Stimulated activated CD4-positive, alpha-beta T cell treated with anti-CD3 and anti-CD28 coated beads, Interleukin-2, amount 100 ng/mL, for 24 hours (primary cell): ENCODE measurements at regions not wholly inside any gene's neighbourhood (a gene's known extent, or its start where the extent isn't known, plus 50 kb on each side); places are given as distances from the start of the nearest gene placed in this dataset.
"Not testable (repeated sequence)": the region's sequence is repeated elsewhere in the genome, so short reads cannot be mapped to it uniquely, and the experiment has no call there.

ENCODE experiments used
- DNase-seq, 2 donors: peaks; one replicate each; pipeline ENCODE4 v3.0.0-alpha.2; 2020

DNA sequence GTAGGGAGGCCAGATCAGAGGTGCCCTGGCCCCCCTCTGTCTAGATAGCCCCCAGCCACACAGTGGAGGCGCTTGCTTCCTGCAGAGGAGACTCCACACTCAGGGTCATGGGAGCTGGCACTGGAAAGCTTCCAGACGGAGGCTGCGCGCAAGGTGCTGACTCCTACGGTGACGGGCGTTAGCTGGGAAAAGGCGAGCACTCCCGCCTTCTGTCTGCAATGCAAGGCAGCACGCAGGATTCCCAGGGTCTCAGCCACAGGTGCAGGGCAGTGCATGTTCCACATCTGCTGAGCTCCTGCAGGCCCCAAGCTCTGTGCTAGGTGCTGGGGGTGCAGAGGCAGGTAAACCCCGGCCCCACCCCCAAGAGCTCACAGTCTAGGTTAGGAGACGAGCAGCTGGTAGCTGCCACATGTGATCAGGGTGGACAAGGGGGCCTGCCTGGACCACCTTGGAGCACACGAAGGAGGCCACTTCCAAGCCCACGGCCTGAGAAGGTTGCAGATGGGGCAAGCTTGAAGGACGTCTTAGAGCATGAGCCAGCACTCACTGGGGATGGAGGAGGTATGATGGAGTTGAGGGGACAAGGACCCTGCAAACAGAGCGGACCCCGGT lies 310.9 kb upstream of the DIO3 start:
- no peak for DNase-seq

DNA sequence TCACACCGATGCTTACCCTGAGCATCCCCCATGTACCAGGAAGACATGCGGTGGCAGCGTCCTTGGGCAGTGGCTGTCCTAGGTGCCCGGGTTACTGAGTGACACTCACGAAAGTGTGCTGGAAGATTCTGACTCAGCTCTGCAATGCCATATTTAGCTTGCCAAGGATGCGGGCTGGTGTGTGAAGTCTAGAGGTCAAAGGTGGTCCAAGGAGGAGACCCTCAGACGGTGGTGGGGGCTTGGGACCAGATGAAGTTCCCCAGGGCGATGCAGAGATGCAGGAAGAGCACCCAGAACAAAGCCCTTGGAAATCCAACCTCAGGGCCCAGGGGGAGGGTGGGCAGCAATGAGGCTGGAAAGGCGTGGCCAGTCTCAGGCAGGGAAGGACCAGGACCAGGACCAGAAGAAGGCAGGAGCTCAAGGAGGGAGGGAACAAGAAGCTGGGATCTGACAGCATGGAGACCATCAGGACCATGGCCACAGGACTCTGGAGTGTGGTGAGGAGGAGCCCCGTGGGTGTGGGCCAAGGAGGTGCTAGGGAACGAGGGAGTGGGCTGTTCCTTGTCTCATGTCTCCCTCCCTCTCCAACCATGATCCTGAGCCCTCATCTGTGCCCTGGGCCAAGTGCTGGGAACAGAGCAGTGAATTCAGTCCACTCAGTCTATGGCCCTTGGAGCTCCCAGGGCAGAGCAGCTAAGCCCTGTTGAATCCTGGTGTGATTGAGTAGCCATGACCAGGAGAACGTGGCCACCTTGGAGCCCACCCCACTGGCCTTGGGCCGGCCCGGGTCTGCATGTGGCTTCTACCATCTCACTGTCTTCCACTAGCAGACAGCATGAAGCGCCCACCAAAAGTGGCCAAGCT lies 310.1 kb upstream of the DIO3 start:
- no peak for DNase-seq

DNA sequence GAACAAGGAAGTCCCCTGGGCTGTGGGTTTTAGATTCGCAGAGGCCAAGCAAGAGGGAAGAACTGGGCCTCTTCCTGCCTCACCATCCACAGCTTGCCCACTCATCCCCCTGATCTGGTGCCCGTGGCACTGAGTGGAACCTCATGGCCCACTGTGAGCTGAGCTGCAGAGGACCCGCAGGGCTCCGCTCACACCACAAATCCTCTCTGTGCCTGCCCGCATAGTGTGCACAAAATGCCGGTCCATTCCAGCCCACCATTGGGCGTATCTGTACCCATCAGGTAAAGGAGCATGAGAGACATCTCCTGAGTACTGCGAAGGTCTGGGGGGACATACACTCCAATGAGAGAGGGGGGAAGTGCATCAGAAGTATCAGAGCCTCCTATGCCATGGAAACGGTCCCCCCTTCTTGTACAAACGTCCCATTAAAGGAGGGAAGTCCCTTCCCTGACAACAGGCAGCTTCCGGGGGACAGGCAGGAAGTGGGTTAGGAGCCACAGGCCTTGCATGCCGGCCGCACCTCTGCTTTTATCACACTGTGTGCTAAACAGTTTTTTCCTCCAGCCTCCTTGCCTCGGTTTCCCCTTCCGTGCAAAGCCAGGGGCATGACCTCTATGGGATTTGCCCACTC lies 309.4 kb upstream of the DIO3 start:
- DNase-seq: no peak

DNA sequence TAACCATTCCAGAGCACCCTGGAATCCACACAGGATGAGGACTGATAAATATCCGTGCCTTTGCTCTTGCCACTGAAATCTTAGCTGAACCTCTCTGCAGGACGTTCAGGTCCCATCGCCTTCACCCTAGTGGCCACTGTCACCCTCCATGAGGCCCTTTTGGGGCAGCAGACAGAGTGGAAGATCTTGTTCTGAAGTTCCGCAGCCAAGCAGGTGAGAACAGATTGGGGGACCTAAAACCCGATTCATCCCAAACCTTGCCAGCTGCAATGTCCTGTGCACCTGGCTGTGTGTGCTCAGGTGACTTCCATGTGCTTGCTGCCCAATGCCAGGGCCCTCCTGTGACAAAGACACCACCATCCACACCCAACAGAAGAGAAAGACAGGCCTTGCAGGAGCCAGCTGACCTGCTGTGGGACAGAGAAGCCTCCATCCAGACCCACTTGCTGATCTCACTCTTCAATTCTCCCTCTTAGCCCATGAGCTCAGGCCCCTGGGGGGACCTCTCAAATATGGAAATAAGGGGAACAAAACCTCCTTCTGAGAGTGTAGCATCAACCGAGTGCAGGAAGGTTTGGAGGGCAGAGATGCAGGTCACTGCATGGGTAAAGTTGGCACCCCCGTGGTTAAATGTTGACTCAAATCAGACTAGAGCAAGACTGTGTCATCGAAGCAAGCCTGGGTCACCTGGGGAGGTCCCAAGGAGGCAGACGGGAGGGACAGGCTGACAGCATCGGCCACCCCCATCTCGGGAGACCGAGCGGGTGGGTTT lies 308.7 kb upstream of the DIO3 start:
- no peak for DNase-seq

DNA sequence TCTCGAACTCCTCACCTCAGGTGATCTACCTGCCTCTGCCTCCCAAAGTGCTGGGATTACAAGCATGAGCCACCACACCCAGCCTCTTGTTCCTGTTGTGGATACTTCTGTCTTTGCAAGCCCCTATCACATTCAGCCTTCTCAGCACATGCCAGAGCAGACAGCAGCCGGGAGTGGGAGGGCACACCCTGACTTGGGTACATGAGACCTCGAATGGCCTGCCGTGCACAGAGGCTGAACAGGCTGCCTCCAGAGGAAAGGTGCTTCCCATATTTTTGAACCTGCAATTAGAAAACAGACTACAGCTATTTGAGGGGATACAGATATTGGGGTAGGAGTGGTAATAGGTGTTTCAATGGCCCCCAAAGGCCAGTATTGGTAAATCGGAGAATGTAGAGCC lies 307.3 kb upstream of the DIO3 start:
- no peak for DNase-seq

DNA sequence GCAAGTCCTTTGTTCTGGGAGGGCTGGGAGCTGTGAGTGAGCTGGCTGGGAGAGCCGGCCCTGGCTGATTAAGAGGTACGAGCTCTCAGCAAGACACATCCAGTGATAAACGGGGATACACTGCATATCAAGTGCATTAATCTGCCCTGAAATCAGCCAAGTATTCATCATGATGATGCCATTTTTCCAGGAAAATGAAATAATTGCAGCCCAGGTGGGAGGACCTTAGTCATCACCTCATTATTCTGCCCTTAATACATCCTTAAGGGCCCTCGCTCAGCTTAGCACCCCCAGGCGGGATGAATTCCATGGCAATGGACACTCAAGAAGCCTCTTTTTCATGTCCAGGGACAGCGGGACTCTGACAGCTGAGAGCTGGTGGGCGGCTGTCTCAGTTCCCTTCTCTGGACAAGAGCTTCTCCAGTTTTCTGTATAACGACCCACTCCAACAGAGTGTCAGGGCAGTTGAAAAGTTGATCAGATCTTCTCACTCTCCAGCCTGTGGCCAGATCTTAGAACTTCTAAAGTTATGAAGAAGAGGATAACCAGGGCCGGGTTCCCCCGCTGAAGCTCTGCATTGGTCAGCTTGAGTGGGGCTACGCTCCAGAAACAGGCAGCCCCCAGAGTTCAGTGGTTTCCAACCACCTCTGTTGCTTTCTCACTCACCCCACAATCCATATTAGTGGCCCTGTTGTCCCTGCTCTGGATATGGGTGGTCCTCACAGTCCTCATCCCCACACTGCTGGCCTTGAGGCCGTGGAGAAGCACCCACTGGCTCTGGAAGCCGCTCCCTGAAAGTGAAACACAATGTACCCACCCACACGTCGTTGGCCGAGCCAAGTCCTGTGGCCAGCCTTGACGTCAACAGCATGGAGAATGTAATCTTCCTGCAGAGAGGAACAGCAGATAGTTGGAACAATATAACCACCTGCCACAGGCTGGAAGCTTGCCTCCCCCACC lies 306.2 kb upstream of the DIO3 start:
- DNase-seq: no peak

DNA sequence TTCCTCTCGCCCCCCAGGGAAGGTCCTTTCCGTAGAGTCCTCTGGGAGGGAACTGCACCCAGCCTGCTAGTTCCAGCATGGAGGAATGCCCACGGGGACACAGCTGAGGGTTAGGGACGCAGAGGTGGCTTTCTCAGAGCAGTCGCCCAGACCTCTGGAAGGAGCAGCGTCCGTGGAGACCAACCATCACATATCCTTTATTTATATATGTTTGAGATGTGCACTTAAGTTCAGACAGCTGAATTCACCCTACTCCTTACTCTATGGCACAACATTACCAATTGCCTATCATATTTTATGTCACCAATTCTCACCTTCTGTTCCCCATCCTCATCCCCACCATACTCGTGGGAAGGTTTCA lies 305.6 kb upstream of the DIO3 start:
- DNase-seq: no peak

DNA sequence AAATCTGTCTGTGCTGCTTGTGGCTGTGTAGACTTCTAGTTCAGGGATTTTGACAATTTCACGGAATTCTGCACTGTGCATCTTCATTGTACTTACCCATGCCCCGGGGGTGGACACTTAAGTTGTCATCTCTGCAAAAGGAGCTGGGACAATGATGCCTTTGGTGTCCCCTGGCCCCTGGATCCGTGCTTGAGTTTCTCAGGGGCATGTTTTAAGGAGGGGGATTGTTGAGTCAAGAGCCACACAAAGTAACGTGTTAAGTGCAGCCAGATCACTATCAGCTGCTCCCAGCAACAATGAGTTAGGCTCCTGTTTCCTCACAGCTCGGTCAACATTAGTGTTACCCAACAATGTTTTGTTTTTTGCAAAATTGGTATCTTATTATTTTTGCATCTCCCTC lies 305.0 kb upstream of the DIO3 start:
- DNase-seq: no peak

DNA sequence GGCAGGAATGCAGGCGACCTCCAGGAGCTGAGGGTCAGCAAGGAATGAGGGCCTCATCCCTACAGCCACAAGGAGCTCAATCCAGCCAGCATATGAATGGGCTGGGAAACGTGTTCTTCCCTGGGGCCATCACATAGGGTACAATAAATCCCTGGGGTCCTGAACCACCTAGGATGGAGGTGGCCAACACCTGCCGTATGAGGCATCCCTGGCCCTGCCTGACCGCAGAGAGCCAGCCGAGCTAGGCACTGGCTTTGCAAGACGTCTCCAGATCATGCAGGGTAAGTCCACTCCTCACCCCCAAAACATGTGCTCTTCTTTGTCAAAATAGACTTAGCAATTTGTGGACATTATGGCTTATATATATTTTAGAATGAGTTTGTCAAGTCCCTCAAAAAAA lies 303.7 kb upstream of the DIO3 start:
- no peak for DNase-seq

DNA sequence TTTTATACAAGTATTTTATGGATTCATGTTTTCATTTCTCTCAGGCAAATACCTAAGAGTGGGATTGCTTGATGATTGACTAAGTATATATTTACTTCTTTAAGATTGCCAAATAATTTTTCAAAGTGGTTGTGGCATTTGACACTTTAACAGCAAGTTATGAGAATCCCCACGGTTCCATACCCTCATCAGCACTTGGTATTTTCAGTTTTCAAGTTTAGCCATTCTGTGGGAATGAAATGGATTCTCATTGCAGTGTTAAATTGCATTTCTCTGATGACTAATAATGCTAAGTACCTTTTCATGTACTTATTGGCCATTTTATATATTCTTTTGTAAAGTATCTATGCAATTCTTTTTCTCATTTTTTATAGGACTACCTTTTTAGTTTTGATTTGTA lies 301.5 kb upstream of the DIO3 start:
- DNase-seq: no peak

DNA sequence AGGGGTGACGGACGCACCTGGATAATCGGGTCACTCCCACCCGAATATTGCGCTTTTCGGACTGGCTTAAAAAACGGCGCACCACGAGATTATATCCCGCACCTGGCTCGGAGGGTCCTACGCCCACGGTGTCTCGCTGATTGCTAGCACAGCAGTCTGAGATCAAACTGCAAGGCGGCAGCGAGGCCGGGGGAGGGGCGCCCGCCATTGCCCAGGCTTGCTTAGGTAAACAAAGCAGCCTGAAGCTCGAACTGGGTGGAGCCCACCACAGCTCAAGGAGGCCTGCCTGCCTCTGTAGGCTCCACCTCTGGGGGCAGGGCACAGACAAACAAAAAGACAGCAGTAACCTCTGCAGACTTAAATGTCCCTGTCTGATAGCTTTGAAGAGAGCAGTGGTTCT lies 294.9 kb upstream of the DIO3 start:
- DNase-seq: not testable (repeated sequence)

DNA sequence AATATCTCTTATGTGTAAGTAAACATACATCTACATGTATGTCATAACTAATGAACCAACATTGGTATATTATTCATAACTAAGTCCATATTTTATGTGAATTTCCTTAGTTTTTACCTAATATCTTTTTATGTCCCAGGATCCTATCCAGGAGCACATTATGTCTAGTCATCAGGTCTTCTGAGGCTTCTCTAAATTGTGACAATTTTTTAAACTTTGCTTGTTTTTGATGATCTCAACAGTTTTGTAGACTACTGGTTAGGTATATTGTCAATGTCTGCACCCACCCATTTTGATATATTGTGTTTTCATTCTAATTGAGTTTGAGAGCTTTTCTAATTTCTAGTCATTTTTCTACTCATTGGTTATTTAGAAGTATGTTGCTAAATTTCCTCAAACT lies 288.2 kb upstream of the DIO3 start:
- DNase-seq: no peak

DNA sequence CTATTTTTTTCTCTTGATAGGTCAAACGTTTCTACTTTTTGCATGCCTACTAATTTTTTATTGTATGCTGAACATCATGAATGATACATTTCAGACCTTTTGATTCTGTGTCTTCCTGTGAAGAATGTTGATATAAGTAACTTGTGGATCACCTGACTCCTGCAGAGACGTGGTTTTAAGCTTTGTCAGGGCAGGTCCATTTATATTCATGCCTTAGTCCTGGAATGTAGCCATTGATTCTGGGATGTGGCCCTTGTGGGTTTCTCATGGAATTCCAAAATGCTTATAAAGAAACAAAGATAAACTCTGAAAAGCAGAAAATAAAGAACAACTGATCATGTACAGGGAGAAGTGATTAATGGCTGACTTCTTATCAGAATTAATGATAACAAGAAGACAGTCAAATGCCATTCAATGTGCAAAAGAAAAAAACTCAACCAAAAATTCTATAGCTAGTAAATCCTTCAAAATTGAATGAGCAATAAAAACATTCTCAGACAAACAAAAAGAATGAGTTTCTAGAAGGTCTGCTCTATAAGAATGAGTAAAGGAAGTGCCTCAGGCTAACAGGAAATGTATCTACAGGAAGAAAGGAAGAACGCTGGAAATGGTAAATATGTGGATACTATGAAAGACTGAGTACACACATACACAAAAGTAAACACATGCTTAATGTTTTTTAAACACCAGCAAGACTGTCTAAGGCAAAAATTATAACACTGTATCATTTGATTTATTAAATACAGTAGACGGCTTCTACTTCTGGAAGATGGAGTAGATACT lies 284.8 kb upstream of the DIO3 start:
- DNase-seq: no peak

DNA sequence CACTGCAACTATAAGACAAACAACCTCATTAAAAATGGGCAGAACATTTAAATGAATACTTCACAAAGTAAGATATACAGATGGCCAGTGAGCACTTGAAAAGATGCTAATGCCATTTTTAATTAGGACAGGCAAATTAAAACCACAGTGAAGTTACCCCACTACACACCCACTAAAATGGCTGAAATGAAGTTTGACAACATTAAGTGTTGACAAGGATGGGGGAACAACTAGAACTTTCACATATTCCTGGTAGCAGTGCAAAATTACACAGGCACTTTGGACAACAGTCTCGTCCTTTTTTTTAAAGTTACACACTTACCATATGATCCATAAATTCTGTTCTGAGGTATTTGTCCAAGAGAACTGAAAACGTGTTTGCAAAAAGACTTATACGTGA lies 278.9 kb upstream of the DIO3 start:
- no peak for DNase-seq

DNA sequence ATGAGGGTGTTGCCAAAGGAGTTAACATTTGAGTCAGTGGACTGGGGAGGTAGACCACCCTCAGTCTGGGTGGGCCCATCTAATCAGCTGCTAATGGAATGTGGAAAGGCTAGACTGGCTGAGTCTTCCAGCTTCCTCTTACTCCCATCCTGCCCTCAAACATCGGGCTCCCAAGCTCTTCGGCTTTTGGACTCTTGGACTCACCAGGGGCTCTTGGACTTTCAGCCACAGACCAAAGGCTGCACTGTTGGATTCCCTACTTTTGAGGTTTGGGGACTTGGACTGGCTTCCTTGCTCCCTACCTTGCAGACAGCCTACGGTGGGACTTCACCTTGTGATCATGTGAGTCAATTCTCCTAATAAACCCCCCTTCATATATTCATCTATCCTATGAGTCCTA lies 276.6 kb upstream of the DIO3 start:
- DNase-seq: no peak

DNA sequence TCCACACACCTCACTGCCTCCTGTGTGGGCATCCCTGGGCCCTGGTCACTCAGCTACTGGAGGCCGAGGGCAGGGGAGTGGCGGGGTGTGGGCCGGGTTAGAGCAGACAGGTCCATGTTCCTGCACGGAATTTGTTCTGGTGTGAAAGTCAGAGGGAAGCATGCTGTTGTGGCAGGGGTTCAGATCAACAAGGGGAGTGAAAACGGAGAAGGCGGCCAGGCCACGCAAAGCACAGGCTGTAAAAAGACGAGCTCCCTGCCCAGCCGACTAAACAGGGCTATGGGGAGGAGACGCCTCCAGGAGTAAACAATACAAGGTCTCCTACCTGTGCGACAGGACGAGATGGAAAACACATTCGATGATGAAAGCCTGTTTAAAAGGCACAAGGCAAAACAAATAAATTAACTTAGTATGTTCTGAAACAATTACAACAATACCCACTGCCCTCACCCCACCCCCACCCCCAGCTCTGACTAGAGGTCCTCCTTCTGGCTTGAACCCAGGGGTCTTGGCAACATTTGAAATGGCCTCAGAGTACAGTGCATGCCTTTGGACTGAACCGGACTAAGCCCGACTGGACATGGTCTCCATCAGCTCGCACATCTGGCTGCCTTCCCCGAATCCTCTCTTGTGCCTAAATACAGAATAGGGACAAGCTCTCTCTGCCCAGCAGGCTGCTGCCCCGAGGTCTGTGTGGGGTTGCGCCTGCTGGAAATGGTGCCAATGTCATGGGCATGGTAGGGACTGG lies 274.9 kb upstream of the DIO3 start:
- DNase-seq: no peak

DNA sequence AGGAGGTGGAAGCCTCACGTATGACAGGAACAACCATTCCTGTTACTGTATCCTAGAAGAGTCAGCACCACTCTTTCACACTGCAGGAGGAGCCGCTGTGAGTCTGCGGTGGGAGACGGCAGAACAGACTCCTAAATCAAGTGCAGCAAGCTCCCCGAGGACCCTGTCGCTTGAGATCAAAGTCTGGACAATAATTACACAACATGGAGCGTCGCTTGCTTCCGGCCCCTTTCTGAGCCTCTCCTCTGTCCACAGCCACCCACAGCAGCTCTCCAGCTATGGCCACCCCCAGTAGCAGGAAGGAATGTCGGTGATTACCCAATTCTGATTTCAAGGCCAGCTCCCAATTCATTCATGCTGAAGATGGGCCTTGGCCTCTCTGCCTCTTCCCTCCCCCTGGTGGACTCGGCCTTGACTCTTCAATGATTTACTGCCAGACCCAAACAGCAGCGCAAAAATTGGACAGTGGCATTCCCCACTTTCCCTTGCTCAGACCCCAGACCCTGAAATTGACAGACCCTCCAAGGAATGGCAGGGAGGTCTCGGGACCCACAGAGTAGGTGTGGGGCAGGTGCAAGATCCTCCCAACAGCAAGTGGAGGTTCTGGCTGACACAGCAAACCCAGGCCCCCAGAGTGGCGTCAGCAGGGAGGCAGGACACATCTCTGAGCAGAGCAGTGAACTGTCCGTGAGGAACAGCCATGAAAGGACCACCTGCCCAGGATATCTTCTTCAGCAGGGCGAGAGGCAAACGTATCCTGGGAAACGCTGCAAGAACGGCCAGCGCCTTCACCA lies 272.7 kb upstream of the DIO3 start:
- no peak for DNase-seq

DNA sequence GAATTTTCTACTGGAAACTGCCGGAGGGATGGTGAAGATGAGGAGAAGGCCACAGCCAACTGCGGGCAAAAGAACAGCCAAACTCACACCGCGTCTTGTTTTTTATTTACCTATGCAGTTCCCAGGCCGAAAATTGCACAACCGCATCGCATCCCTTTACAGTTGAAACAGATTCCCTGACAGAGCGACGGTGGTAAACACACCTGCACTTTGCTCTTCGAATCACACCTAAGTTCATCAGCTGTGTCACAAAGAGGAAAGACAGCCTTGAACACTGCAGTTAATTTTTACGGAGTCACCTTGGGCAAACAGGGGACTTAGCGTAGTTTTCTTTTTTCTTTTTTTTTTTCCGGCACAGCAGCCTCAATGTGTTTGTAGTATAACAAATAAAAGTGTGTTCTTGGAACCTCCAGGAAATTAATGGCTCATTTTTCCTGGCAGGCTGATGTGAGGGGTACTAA lies 272.0 kb upstream of the DIO3 start:
- DNase-seq: no peak

DNA sequence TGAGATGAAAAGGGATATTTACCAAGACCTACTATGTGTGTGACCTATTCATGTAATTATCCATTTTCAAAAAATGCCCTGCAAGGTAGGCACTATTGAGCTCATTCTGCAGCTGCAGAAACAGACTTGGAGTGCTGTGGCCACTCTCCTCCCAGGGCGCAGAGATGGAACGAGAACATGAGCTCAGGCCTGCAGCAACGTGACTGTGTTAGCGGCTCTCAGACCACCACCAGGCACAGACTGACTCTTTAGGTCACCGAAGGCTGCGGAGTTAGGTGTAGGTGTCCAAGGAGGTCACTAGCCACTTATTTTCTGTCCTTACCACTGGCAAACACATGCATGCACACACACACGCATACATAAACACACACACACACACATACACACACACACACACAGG lies 271.4 kb upstream of the DIO3 start:
- DNase-seq: no peak

DNA sequence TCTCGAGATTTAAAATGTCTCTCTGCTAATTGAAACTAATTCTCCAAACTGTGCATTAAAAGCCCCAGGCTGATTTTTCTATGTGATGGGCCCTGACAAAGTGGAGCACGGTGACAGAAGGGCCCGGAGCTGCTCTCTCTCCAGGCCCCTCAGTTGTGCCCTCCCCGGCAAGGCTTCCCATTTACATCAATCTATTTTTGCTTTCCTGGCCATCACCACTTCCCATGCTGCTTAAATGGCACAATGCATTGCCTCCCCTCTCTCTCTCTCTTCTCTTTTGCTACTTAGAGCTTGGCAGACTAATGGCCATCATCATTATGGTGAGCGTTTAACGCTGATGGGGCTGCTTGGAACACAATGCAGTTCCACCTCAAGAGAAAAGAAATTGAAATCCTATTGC lies 270.7 kb upstream of the DIO3 start:
- DNase-seq: no peak
